ENCODE measurements at regions not wholly inside any gene's neighbourhood (a gene's known extent, or its start where the extent isn't known, plus 50 kb on each side); places are given as distances from the start of the nearest gene placed in this dataset.

DNA sequence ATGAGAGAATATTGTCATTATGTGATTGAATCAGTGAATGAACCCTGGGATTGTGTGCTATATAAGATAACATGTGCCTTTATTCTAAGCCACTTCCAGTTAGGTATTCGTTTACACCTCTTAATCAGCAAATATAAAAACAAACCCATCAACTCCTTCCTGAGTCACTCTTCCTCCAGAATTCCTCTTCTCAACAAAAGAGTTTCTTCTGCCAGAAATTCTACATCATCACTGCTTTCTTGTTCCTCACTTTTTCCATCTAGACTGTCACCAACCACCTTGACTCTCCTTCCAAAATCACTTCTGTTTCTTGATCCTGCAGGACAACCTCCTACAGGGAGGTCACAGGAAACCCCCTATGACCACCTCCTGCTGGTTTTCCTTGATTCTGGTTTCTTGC is 261.4 kb downstream of the CYP26B1 start (continued):
- TF ChIP-seq, protein P1, sequence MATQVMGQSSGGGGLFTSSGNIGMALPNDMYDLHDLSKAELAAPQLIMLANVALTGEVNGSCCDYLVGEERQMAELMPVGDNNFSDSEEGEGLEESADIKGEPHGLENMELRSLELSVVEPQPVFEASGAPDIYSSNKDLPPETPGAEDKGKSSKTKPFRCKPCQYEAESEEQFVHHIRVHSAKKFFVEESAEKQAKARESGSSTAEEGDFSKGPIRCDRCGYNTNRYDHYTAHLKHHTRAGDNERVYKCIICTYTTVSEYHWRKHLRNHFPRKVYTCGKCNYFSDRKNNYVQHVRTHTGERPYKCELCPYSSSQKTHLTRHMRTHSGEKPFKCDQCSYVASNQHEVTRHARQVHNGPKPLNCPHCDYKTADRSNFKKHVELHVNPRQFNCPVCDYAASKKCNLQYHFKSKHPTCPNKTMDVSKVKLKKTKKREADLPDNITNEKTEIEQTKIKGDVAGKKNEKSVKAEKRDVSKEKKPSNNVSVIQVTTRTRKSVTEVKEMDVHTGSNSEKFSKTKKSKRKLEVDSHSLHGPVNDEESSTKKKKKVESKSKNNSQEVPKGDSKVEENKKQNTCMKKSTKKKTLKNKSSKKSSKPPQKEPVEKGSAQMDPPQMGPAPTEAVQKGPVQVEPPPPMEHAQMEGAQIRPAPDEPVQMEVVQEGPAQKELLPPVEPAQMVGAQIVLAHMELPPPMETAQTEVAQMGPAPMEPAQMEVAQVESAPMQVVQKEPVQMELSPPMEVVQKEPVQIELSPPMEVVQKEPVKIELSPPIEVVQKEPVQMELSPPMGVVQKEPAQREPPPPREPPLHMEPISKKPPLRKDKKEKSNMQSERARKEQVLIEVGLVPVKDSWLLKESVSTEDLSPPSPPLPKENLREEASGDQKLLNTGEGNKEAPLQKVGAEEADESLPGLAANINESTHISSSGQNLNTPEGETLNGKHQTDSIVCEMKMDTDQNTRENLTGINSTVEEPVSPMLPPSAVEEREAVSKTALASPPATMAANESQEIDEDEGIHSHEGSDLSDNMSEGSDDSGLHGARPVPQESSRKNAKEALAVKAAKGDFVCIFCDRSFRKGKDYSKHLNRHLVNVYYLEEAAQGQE (IDR thresholded peaks at IDR 0.05; ENCODE audit: unreplicated experiment): no peak
- TF ChIP-seq, protein P2, sequence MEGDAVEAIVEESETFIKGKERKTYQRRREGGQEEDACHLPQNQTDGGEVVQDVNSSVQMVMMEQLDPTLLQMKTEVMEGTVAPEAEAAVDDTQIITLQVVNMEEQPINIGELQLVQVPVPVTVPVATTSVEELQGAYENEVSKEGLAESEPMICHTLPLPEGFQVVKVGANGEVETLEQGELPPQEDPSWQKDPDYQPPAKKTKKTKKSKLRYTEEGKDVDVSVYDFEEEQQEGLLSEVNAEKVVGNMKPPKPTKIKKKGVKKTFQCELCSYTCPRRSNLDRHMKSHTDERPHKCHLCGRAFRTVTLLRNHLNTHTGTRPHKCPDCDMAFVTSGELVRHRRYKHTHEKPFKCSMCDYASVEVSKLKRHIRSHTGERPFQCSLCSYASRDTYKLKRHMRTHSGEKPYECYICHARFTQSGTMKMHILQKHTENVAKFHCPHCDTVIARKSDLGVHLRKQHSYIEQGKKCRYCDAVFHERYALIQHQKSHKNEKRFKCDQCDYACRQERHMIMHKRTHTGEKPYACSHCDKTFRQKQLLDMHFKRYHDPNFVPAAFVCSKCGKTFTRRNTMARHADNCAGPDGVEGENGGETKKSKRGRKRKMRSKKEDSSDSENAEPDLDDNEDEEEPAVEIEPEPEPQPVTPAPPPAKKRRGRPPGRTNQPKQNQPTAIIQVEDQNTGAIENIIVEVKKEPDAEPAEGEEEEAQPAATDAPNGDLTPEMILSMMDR (conservative IDR thresholded peaks at IDR 0.05; ENCODE audit: low read depth in 2 of 2): no peak
- TF ChIP-seq JUNB (IDR thresholded peaks at IDR 0.05; ENCODE audit: unreplicated experiment): no peak
- TF ChIP-seq ZNF331 (CRISPR knock-in tag; IDR thresholded peaks at IDR 0.05; ENCODE audit: low read depth): no peak
- TF ChIP-seq STAT1 (IDR thresholded peaks at IDR 0.05; ENCODE audit: unreplicated experiment): no peak
- TF ChIP-seq, protein P3, sequence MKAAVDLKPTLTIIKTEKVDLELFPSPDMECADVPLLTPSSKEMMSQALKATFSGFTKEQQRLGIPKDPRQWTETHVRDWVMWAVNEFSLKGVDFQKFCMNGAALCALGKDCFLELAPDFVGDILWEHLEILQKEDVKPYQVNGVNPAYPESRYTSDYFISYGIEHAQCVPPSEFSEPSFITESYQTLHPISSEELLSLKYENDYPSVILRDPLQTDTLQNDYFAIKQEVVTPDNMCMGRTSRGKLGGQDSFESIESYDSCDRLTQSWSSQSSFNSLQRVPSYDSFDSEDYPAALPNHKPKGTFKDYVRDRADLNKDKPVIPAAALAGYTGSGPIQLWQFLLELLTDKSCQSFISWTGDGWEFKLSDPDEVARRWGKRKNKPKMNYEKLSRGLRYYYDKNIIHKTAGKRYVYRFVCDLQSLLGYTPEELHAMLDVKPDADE (IDR thresholded peaks at IDR 0.05): no peak

DNA sequence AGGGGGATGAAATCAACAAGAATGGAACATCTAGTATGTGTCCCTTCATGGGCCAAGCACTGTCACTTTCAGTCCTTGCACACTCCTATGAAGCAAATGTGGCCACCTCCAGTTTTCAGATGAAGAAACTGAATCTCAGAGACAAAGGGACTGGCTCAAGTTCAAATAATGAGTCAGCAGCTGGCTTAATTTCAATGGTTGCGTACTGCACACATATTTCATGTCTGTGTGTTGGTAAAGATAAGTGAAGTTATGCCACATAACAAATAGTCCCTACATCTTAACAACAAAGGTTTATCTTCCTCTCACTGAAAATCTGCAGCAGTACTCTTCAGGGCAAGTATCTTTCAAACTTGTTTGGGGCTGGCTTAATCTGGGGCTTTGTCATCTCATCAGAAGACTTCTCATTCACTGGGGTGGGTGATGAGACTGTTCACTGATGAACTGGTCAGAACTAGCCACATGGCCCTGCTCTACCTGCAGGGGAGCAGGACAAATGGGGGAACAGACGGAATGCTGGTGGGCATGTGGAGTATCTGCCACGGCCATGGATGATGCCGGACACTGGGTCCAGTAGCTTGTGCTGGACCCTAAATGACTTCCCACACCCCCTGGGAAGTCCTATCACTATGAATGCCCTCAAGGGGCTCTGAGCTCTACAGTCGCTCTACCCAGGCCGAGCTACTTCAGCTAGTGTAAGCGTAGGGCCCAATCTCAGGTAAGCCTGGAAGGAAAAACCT is 263.2 kb downstream of the CYP26B1 start:
- Histone ChIP-seq H4K20me1 (replicated peaks; ENCODE audit: insufficient read depth) (no peaks in the 10 kb centered on the region), H3K36me3 (ENCODE audit: insufficient read depth) (no peaks in the 10 kb centered on the region), H3K27me3 (ENCODE audit: insufficient read depth) (no peaks in the 10 kb centered on the region), H2AFZ (no peak overlapping the region), H3K79me2 (replicated peaks; ENCODE audit: insufficient read depth) (no peaks in the 10 kb centered on the region), H3K4me2 (no peak overlapping the region), H3K9me2 (ENCODE audit: insufficient read depth) (no peaks in the 10 kb centered on the region), H3K4me3 (no peak overlapping the region), H3F3A (replicated peaks; ENCODE audit: low read depth) (no peaks in the 10 kb centered on the region), H3K4me1 (ENCODE audit: insufficient read depth) (no peaks in the 10 kb centered on the region), H3K27ac (ENCODE audit: low read depth) (no peak overlapping the region)
- peaks cover 2% of the 10 kb centered on the region for H3K27me3 Mint-ChIP-seq (ENCODE audit: insufficient read depth, low read depth, poor library complexity)
- ATAC-seq (no peak), DNase-seq (ENCODE audit: low spot score) (no peak)
- H3K4me3 Mint-ChIP-seq: no peak overlapping the region
- H3K27ac Mint-ChIP-seq: no peak overlapping the region
- peaks cover 7% of the 10 kb centered on the region; the same call in 2 of the 3 replicates for H3K9me3 Mint-ChIP-seq
- no peaks in the 10 kb centered on the region for H3K36me3 Mint-ChIP-seq (ENCODE audit: low read depth)
- H3K4me1 Mint-ChIP-seq: no peaks in the 10 kb centered on the region
- TF ChIP-seq NANOG (IDR thresholded peaks at IDR 0.05; ENCODE audit: borderline replicate concordance) (no peak), ZNF114 (CRISPR knock-in tag; IDR thresholded peaks at IDR 0.05) (no peak), STAT1 (IDR thresholded peaks at IDR 0.05; ENCODE audit: unreplicated experiment) (no peak), ZNF331 (CRISPR knock-in tag; IDR thresholded peaks at IDR 0.05; ENCODE audit: low read depth) (no peak), JUNB (IDR thresholded peaks at IDR 0.05; ENCODE audit: unreplicated experiment) (no peak), EZH2 (IDR thresholded peaks at IDR 0.05; ENCODE audit: low read depth, unreplicated experiment) (no peak), EZH2phosphoT487 (IDR thresholded peaks at IDR 0.05; ENCODE audit: unreplicated experiment) (no peak), CREB1 (CRISPR knock-in tag; IDR thresholded peaks at IDR 0.05; ENCODE audit: low read depth) (no peak), POLR2AphosphoS5 (IDR thresholded peaks at IDR 0.05; ENCODE audit: low read depth) (no peak)
- TF ChIP-seq, protein P3 (IDR thresholded peaks at IDR 0.05): no peak
- TF ChIP-seq, protein P2 (conservative IDR thresholded peaks at IDR 0.05; ENCODE audit: low read depth in 2 of 2): no peak
- TF ChIP-seq, protein P1 (IDR thresholded peaks at IDR 0.05; ENCODE audit: unreplicated experiment): no peak
